Inflammatory macrophage (primary cell): ENCODE measurements at regions not wholly inside any gene's neighbourhood (a gene's known extent, or its start where the extent isn't known, plus 50 kb on each side); places are given as distances from the start of the nearest gene placed in this dataset.
"Not testable (repeated sequence)": the region's sequence is repeated elsewhere in the genome, so short reads cannot be mapped to it uniquely, and the experiment has no call there.

Experiments
- DNase-seq, 2 donors: peaks; one replicate each; pipeline ENCODE4 v3.0.0-alpha.2; 2020 to 2022

DNA sequence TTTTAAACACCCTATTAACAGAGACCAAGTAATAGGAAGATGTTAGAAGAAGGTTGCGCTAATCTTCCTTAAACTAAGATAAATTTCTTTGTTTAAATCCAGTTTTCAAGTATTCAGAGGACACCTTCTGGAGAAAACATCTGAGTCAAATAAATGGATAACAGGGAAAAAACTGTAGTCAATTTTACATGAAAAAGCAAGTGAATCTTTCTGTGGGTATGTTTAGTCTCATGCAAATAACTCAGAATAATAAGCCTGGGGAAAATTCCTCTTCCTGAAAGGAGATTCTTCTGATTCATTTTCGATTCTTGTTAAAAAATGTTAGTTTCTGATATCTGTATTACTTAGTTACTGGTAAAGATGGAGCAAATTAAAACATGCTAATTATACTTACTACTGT is 145.5 kb downstream of the CTH start:
- no peak for DNase-seq

DNA sequence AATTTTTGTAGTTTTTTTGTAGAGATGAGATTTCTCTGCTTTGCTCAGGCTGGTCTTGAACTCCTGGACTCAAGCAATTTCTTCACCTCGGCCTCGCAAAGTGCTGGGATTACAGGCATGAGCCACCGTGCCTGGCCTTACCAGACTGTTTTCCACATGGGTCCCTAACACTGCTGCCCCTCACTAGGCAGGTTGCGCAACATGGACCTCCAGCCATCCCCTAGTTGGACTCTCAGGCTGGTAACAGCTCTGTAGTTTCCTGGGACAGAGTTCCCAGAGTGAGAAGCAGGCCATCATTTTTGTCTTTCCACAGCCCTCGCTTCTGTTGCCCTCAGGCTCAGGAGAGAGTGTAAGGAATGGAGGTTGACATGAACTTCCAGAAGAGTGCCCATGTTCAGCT is 156.1 kb downstream of the CTH start:
- DNase-seq: no peak

DNA sequence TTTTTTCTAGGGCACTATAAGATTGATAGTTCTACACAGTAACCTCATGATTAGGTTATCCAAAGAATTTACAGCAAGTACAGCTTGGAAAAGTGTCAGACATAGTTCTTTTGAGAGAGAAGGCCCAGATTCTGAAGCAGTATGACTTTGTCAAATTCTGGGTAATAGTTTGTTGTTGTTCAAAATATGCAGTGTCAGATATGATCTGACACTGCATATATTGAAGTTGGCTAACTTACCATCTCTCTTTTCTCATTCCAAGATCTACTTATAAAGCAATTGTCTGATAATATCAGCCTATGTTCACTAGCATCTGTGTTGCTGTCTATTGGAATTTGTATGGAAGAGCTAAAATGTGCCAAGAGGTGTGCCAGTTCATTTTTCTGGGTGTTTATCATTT is 160.1 kb downstream of the CTH start:
- DNase-seq: no peak

DNA sequence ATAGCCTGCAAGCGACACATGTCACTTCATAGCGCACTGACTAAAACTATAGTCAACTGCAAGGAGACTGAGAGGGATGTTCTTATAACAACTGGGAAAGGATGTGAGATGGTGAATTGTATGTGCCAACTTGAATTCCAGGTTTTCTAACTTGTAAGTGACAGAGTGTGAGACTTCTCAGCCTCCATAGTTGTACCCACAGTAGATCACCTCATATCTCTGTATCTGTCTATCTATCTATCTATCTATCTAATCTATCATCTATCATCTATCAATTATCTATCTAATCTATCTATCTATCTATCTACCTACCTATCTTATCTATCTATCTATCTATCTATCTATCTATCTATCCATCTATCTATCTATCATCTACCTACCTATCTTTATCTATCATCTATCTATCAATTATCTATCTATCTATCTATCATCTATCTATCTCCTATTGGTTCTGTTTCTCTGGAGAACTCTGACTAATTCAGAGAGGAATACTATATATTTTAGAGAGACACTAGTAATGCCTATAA is 162.3 kb downstream of the CTH start:
- DNase-seq: no peak

DNA sequence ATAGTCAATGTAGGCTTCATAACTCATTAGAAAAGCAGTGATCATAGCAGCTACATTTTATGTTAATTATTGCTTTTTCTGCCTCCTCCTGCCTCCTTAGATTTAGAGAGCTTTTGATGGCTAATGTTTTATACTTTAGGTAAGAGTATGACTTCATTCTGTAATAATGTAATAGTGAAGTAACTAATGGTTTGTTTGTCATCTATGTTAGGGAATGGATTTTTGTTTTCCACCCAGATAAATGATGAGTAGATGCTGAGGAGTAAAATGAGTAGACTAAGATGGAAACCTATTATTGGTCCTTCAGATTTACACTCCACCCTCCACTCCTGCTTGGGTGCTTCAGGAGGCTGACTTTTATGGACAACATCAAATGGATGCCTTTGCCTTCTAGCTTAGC is 170.6 kb downstream of the CTH start:
- no peak for DNase-seq

DNA sequence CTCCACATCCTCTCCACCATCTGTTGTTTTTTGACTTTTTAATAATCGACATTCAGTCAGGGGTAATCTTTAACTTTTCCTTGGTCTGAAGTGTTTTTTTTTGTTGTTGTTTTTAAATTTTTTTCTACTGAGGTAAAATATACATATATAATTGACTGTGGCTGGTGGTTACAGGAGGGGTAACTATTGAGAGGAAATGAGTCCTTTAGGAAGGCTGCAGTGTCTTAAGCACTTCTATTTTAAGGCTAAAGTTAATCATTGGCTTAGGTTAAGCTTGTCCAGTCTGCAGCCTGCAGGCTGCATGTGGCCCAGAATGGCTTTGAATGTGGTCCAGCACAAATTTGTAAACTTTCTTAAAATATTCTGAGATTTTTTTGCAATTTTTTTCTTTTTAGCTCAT is 172.5 kb downstream of the CTH start:
- DNase-seq: no peak

DNA sequence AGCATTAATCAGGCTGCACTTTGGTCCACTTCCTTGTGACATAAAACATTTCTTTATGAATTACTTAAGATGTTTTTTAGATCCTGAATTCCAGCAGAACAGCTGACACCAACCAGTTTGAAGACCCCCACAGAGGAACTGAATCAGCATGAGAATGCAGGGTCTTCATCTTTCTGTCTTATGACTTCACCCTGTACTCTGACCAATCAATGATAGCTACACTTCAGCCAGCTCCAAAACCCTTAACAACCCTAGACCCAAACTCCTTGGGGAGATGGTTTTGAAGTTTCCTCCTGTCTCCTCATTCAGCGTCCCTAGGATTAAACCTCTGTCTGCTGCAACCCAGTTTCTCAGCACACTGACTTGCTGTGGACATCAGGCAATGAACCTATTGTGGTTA is 175.0 kb downstream of the CTH start:
- DNase-seq: no peak

DNA sequence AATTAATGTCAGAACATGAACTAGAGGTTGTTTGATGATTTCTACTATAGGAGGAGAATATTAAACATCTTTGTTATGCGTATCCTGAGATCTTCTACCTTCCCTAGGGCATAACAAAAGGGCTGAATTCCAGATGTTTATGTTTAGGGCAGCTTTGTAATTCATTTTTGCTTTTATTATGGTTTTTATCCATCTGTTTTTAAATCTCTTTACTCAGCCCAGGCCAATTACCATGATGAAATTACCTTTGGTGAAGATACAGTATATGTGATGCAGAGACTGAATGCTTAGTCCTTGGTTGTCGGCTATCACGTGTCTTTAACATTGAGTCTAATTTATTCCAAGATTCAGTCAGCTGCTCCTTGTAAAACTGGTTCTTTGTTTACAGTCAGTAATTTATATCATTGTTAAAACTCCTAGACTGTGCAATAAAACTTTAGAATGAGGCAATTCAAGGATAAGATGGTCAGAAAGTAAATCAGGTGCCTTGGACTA is 176.9 kb downstream of the CTH start:
- no peak for DNase-seq

DNA sequence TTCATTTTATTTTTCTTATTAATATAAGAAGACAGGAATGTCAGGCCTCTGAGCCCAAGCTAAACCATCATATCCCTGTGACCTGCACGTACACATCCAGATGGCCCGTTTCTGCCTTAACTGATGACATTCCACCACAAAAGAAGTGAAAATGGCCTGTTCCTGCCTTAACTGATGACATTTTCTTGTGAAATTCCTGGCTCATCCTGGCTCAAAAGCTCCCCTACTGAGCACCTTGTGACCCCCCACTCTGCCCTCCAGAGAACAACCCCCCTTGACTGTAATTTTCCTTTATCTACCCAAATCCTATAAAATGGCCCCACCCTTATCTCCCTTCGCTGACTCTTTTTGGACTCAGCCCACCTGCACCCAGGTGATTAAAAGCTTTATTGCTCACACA is 182.5 kb downstream of the CTH start:
- DNase-seq: not testable (repeated sequence)

DNA sequence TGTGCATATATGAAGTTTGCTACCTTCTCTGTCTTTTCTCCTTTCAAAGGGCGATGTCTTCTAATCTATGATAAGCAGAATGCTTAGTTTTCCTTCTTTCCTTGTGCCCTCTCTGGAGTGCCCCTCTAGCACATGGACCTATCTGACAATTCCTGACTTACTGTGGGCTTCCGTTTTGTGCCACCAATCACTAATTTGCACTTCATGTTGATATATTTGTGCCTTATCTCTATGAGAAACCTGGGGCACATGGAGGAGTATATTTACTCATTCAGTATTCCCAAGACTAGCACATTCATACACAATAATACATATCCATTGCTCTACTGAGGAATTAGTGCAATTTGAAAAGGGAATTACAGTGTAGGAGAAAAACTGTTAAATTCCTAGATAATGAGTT is 197.7 kb downstream of the CTH start:
- DNase-seq: no peak

DNA sequence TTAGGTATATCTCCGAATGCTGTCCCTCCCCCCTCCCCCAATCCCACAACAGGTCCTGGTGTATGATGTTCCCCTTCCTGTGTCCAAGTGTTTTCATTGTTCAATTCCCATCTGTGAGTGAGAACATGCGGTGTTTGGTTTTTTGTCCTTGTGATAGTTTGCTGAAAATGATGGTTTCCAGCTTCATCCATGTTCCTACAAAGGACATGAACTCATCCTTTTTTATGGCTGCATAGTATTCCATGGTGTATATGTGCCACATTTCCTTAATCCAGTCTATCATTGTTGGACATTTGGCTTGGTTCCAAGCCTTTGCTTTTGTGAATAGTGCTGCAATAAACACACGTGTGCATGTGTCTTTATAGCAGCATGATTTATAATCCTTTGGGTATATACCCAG is 199.1 kb downstream of the CTH start:
- not testable (repeated sequence) for DNase-seq

DNA sequence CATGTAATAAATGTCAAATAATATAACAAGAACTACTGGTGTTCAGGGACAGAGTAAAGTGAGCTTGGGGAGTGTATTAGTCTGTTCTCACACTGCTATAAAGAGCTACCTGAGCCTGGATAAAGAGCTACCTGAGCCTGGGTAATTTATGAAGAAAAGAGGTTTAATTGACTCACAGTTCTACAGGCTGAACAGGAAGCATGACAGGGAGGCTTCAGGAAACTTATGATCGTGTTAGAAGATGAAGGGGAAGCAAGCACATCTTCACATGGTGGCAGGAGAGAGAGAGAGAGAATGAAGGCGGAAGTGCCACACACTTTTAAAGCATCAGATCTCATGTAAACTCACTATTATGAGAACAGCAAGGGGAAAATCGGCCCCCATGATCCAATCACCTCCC is 205.9 kb downstream of the CTH start:
- no peak for DNase-seq

DNA sequence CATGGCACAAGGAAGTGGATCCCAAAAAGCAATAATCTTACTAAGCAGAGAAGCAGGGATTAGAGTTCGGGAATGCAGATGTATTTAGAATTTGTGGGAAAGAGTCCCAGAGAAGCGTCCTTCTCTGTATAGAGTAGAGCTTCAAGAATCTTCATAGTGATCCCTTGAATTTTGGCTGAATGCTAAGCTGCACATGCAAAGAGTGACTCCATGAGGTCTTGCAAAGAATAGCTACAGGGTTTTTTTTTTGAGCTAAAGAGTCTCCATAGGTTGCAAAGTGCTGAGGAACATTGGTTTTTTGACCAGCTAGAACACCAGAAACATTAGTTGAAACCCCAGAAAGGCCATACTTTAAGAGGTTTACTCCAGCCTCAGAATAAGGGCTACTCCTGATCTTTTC is 206.7 kb downstream of the CTH start:
- DNase-seq: no peak

DNA sequence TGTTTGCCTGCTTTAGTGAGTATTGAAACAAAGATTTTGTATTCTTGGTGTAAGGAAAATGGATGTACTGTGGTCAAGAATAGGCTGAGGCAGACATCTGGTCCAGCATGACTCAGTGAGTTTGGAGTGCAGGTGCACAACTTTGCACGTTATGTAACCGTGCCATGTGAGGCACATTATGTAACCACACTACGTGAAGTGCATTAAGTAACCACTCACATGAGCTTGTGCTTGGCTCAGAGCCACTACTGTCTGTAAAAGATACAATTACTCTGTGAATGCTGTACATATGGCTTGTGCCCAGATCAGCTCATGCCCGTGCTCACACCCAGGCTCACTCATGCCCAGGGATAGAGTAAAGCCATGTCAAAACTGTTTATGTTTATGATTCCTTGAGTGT is 216.8 kb downstream of the CTH start:
- no peak for DNase-seq

DNA sequence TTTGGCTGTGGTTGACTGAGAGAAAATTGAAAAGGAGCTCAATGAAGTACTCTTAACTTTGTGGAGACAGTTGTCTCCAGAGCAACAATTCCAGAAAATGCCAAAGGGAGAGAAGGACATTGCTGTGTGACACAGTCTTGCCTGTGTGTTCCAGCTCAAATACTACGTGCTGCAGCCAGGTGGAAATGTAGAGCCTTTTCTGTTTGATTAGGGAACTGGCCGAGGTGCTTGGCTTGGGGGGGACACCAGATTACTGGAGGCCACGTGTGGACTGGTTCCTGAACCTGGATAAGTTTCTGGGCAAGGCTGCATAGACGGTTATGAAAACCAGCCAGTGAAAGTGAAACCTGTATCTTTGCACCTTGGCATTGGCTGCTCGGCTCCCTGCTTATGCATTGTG is 217.9 kb downstream of the CTH start:
- DNase-seq: no peak

DNA sequence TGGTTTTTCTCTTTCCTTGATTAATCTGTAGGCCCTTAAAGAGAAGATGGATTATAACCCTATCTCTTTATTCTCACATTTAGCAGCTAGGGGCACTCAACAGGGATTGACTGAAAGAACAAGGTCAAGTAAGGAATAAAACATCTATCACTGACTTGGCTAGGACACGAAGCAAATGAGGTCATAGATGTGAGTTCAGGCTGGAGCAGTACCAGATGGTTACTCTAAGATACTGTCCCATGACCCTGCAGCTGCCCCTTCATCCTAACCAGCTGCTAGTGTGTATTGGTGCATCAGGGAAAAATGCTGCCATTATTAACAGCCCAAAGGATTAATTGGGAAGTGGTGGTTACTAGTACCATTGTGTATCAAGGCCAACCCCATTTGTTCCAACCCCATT is 221.9 kb downstream of the CTH start:
- DNase-seq: no peak

DNA sequence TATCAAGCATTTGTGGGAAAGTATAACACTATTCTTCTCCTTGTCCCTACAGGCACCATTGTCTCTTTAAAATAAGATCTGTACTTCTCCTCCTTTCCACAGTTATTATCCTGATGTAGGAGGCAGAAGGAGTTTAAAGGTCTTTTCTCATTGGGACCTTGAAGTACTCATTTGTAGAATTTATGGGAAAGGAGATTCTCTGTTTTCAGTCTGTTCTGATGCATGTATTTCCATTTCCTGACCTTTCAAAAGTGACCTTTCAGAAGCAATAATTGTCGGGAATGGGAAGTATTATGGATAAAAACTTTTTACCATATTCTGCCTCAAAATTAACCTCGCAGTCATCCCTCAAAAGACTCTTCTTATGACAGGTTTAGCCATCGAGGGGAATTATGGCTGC is 224.8 kb downstream of the CTH start:
- no peak for DNase-seq

DNA sequence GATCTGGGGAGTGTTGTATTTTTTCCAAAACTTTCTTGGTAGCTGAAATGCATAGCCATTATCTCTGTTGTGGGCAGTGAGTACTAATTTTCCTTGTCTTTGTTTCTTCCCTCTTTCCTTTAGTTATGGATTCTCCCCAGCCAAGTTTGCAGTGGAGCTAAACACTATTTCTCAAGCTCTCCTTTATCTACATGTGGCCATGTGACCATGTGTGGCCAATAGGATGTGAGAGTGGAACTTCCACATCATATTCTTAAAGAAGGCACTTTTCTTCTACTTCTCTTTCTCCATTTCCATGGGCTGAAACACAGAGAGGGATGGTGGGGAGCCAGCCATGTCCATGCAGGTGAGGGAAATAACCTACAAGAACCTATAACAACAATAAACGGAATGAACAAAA is 230.8 kb downstream of the CTH start:
- DNase-seq: no peak

DNA sequence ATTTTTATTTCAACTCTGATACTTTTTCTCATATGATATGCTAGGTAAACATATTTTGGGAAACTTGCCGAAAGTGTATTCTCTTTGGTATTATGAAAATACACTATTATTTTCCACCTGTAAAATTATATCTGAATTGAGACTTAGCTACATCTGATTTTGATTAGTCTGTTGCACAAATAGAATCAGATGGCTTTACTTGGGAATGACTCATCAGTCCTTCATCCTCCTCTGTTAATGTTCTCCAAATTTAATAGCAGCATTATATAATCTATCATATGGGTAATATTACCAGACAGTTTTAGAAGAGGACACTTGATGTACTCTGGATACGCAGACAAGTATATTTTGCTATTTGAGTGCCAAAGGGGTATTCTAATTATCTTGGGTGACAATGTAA is 245.3 kb downstream of the CTH start:
- no peak for DNase-seq

DNA sequence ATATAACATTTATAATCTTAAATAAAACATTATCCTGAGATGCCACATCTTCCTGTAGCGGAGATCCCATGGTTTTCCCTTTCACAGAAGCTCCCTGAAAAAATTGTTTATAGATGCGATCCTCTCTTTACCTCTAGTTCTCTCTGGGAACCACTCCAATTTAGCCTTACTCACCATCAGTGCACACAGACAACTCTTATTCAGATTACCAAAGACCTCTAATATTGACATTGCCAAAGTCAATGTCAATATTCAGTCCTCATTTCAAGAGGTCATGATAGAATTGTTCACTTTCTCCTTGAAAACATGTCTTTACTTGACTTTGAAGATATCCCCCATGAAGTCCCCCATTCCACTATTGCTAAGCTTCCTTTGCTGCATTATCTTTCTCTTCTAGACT is 248.8 kb downstream of the CTH start:
- no peak for DNase-seq

DNA sequence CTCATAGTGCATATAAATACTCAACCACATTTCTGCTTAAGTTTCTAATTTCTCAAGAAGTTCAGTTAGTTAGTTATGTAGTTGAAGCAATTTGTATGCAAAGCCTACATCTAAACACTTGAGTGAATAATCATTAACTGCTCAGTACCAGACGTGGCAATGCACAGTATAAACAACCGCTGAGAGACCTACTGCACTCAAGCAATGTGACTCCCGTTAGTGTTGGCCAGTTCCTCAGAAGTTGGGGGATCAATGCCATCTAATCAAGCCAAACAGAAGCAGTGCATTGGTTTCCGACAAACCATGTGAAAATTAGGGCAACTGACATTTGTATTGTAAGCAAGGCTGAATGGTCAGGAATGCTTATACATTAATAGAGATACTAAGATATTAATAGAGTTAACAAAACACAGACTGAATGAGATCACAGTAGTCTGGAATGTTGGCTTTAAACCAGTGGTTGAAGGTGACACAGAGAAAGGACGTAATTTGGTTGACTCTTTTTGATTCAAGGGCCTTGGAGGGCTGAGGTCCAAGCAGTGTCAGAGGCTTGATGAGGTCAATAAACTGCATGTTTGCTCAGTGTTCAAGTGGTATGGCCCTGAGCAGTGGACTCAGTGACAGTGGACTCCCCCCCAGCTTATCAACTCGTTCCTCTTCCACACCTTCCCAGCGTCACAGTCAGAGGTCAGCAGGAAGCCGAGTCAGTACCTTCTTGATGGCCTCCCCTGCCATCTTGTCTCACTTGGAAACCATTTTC is 255.5 kb downstream of the CTH start:
- no peak for DNase-seq

DNA sequence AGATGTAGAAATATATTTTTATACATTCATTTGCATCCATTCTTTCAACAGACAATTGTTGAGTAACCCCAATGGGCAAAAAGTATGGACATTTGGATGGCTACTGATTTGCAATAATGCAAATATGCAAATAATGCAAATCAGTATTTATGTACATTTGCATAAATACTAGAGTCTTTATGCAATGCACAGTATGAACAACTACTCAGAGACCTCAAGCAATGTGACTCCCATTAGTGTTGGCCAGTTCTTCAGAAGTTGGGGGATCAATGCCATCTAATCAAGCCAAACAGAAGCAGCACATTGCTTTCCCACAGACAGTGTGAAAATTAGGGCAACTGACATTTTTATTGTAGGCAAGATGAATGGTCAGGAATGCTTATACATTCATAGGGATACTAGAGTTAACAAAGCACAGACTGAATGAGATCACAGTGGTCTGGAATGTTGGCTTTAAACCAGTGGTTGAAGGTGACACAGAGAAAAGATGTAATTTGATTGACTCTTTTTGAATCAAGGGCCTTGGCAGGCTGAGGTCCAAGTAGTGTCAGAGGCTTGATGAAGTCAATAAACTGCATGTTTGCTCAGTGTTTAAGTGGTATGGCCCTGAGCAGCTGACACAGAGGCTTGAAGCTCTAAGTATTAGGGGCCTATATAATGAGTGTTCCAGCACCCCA is 256.6 kb downstream of the CTH start:
- no peak for DNase-seq

DNA sequence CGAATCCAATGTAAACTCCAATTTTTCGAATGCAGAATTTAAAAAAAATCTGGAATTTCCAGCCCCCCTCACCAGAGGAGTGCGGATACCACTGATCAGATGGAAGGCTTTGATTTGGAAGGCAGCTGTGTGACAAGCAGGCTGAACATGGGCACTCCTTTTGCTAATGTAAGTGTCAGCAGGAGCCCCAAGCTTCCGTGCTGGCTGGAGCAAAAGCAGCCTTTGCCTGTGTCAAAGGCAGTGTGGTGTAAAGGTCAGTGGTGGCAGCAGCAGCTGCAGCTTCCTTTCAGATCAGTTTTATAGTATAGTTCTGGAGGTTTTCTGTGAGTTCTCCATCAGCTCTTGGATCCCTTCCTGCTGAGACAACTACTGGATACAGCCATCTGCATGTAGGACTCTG is 259.9 kb downstream of the CTH start:
- DNase-seq: no peak

DNA sequence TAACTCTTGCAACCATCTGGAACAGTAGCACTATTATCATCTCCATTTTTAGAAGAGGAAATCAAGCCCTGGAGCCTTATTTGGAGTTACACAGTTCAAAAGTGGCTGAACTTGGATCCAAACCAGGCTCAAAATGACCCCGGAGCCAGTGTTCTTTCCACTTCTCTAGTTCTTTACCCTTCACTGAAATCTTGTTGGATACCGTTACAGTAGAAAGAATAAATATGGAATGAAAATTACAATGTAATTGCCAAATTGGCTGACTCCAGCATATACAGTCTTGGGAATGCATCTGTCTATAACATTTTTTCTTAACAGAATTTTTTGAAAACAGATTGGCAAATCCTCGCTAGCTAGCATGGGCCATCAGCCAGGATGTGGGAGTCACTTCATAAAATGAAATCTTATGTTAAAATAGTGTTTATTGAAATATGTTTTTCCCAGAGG is 261.4 kb downstream of the CTH start:
- no peak for DNase-seq
